HG03039 (cell line): ENCODE measurements at regions not wholly inside any gene's neighbourhood (a gene's known extent, or its start where the extent isn't known, plus 50 kb on each side); places are given as distances from the start of the nearest gene placed in this dataset.
"Not testable (repeated sequence)": the region's sequence is repeated elsewhere in the genome, so short reads cannot be mapped to it uniquely, and the experiment has no call there.

ENCODE experiments used
- ATAC-seq: cut with Tn5 transposase; IDR thresholded peaks from one replicate; pipeline ENCODE4 v1.9.1; 2021; ENCODE audit warnings: mild to moderate bottlenecking, moderate library complexity; ENCODE audit not compliant: unreplicated experiment

DNA sequence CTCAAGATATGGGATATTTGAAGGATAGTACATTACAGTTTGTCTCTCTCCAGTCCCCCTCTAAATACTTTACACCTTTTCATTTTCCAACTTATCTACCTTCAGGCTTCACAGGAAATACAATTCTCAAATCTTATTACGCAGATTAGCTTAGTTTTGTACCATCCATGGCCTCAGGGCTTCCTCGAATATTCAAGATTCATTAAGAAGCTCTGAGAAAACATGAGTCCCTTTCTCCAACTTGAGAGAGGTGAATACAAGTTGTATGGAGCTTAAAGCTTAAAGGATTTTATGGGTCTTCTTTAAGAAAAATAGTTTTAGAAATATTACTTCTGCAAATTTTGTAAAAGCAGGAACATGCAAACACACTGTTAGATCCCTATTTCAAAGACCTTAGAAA lies 1212.5 kb downstream of the GALC start:
- no peak for ATAC-seq

DNA sequence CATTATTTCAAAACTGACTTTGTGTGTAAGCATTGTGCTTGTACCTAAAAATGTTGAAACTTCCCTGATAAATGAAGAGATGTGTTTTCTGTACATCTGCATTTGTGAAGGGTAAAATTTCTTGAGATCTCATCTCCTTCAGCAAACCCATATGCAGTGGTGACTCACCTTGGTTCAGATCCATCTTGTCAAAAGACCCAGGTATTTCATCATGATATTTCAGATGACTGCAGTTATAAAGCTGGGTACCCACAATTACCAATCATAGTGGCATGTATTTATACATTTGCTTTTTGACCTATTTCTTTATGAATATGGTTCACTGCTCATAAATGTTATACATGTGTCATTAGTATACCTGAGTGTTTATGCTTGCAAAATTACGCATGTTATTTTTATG lies 1213.6 kb downstream of the GALC start:
- no peak for ATAC-seq

DNA sequence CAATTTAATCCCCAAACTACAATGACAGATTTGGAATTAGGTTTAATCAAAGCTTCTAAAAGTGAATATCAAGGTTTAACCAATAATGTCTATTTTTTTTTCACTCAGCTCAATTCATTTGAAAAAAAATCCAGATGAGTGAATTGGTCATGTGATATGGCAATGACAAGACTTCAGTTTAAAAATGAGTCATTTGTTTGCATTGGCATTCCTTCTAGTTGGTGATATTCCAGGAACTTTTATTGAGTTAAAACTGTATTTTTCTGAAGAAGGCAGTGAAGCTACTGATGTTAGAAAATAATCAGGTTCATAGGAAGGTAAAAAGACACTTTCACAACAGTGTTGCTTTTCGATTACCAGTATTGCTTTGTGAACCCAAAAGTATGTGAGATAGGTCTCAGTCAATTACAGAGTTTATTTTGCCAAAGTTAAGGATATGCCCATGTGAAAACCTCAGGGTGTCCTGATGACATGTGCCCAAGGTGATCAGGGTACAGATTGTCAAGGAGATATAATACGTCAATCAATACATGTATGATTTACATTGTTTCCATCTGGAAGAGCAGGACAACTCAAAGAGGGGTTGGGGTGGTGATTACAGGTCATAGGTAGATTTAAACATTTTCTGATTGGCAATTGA lies 1214.9 kb downstream of the GALC start:
- ATAC-seq, result no peak

GRCh38 chr14:86775896-86776295 lies 1217.1 kb downstream of the GALC start:
- ATAC-seq, result not testable (repeated sequence)

DNA sequence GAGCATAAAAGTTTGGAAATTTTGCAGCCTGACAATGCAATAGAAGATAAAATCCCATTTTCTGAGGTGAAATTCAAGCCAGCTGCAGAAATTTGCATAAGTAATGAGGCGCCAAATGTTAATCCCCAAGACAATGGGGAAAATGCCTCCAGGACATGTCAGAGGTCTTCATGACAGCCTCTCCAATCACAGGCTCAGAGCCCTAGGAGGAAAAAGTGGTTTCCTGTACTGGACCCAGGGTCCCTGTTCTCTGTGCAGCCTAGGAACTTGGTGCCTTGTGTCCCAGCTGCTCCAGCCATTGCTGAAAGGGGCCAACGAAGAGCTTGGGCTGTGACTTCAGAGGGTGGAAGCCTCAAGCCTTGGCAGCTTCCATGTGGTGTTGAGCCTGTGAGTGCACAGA lies 1218.1 kb downstream of the GALC start:
- ATAC-seq, result no peak

GRCh38 chr14:86772075-86772474 lies 1220.9 kb downstream of the GALC start:
- no peak for ATAC-seq

DNA sequence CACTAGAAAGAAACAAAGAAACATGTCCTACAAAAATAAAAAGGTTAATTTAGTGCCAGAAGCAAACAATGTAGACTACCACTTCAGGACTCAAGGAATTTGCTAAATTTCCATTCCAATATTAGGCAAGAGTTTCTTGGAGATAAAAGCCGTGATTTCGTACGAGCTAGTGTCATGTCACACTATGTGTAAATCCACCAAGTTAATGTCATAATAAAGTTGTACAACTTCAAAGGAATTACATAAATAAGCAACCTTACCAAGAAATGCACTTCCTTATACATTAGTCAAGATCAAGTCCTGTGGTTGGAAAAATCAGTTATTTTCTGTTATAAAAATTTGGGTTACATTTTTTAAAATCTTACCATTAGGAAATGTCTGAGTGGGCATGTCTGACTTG lies 1222.8 kb downstream of the GALC start:
- ATAC-seq, result no peak

DNA sequence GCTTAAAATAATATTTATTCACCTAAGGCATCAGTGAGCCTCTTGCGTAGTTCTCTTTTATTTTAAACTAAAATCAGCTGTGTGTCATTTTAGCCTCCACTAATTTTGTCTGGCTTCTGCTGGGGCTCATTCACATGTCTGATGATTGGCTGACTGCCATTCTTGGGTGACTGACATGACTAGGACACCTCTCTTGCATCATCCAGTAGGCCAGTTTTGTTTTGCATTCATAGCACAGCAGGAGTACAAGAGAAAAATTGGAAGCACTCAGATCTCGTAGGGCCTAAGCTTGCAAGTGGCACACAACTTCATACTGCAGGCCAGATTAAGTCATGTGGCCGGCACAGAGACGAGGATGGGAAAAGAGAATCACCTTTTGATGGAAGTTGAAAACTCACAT lies 1226.5 kb downstream of the GALC start:
- no peak for ATAC-seq

- ATAC-seq, result no peak
These were observed 1231.4 kb downstream of the GALC start for GRCh38 chr14:86761611-86762010.

DNA sequence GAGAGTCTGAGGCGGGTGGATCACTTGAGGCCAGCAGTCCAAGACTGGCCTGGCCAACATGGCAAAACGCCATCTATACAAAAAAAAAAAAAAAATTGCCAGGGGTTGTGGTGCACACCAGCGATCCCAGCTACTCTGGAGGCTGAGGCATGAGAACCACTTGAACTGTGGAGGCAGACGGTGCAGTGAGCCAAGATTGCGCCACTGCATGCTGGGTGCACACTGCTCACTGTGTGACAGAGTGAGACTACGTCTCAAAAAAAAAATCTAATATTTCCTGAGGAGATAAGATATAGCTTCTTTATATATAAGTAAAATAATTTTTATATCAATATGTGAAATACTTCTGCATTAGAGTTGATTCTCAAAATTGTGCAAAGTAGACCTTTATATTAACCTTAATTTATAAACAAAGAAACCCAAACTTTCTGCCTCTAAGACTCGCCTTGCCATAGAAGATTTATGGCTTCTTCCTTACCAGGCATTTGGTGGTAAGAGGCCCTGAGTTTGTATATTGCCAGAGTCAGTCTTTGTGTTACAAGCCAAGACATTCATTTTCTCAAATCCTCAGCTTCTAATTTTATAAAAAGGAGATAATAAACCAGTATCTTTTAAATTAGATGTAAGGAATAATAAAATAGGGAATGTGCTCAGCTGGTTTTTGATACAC lies 1226.7 kb downstream of the FLRT2 start:
- ATAC-seq, result no peak

GRCh38 chr14:86750488-86750887 lies 1220.5 kb downstream of the FLRT2 start:
- not testable (repeated sequence) for ATAC-seq

DNA sequence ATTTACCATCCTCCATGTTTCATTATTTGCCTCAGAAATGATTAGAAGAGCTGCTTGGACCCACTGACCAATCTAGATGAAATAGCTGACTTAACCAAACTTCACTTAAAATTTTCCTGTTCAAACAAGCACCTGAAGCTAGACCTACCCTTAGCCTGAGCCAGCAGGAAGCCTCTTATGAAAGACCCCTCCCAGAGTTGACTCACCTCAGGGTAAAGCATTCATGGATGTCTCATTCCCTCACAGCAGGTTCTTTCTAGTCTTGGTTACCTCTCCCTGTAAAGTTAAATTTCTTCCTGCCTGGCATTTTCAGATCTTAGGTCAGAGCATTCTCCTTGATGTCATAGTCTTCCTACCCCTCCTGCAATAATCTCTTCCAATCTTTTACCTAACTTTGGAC lies 1209.8 kb downstream of the FLRT2 start:
- ATAC-seq, result no peak

- ATAC-seq, result not testable (repeated sequence)
These were observed 1201.5 kb downstream of the FLRT2 start for GRCh38 chr14:86731427-86731826.

- no peak for ATAC-seq
These were observed 1193.3 kb downstream of the FLRT2 start for GRCh38 chr14:86723254-86723624.

- ATAC-seq, result no peak
These were observed 1192.8 kb downstream of the FLRT2 start for GRCh38 chr14:86722612-86723253.

DNA sequence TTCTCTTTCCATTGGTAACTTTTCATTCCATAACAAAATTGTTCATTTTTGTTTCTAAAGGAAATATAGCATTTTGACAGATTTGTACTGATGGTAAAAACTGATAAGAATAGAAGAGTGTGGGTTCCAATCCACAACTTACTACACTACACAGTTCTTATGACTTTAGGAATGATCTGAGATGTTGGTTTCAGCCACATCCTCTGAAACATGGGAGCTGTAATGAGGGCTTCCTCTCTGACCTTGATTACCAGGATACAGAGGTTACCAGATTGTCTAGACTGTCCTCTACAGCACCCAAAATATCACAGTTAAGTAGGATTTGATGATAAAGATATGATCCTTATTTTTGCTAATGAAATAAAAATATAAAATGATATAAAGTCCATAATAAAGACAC lies 1184.6 kb downstream of the FLRT2 start:
- no peak for ATAC-seq

GRCh38 chr14:86714153-86714552 lies 1184.2 kb downstream of the FLRT2 start:
- no peak for ATAC-seq

GRCh38 chr14:86712727-86713126 lies 1182.8 kb downstream of the FLRT2 start:
- ATAC-seq, result no peak

DNA sequence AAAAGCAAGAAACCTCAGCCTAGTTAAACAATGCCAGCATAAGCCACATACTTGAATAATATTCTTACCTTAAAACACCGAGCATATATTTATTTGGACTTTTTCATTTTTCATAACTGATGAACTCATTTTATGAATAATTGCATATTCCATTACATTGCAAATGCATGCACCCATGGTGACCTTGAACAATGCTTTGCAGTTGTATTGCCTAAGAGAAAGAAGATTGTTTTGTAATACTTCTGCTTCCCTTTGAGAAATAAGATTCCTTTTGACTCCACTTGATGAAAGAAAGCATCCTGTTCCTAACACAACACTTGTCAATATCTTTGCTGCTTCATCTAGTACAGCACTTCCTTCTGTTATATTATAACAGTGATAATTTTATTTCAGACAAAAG lies 1182.2 kb downstream of the FLRT2 start:
- ATAC-seq, result no peak

DNA sequence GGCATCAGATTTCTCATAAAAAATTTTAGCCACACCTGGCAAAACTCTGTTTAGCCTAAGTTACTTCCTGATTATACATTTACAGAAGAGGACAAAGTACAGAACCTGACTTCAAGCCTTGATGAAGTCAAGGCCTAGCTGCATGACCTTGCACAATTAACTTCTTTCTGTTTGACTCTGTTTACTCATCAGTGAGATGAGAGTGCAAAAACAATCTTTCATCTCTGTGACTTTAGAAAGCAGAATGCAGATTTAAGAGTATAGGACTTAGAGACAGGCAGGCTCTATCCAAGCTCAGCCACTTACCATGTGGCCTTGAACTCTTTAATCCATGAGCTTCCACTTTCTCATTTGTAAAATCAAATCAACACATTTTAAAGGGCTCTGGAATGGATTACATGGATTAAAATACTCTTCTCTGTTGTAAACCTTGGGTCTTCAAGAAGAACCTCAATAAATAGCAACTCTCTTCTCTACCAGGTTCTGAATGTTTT lies 1178.9 kb downstream of the FLRT2 start:
- ATAC-seq, result no peak

- no peak for ATAC-seq
These were observed 1177.1 kb downstream of the FLRT2 start for GRCh38 chr14:86707071-86707470.

DNA sequence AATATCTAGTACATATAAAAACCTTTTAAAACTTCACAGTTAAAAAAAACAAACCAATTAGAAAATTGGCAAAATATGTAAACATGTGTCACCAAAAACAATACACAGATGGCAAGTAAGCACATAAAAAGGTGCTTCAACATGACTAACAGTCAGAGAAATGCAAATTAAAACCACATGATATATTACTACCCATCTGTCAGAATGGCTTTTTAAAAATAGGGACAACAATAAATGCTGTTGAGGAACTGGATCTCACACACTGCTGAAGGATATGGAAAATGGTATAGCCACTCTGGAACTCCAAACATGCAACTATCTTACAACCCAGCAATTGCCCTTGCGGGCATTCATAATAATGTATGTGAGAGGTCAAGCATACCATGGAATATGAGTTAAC lies 1153.6 kb downstream of the FLRT2 start:
- no peak for ATAC-seq
